SW480 (cell line): ENCODE measurements at regions not wholly inside any gene's neighbourhood (a gene's known extent, or its start where the extent isn't known, plus 50 kb on each side); places are given as distances from the start of the nearest gene placed in this dataset.

Experiments used
- DNase-seq: peaks from one replicate; pipeline ENCODE4 v3.0.0-alpha.2; 2016; ENCODE audit warnings: low spot score

GRCh38 chr10:31644931-31645633, 283.5 kb downstream of the ARHGAP12 start:
- peak; percentile 20 for DNase-seq

DNA sequence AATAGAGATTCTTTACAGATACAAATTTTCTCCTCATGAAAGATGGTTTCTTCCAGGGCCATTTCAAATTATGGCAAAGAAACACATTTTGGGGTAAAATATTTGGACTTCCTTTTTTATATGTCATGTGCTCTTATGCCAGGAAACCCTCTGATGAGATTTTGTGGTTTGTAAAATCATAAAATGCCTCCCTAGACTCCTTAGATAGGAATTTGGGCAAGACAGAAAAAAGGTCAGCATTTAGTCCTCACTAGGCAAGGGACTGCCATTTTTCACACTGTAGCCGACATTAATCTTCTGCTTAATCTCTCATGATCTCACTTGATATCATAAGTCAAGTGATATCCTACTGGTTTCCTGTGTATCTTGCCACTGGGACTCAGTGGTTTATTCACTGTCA, 286.4 kb downstream of the ARHGAP12 start:
- no peak for DNase-seq

DNA sequence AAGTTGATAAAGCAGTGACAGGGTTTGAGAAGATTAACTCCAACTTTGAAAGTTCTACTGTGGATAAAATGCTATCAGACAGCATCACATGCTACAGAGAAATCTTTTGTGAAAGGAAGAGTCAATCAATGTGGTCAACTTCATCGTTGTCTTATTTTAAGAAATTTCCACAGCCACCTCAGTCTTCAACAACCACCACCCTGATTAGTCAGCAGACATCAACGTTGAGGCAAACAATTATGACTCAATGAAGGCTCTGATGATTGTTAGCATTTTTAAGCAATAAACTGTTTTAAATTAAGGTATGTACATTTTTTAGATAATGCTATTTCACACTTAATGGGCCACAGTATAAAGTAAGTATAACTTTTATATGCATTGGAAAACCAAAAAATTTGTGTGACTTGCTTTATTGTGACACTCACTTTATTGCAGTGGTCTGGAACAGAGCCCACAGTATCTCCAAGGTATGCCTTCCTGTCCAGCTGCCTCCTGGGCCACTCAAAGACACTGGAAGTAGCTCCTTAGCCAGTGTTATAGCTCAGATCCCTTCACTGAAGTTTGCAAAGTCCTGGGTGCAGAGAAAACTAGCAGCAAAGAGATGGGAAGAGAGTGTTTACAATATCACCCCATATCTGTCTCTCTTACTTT, 293.1 kb downstream of the ARHGAP12 start:
- DNase-seq, result no peak

DNA sequence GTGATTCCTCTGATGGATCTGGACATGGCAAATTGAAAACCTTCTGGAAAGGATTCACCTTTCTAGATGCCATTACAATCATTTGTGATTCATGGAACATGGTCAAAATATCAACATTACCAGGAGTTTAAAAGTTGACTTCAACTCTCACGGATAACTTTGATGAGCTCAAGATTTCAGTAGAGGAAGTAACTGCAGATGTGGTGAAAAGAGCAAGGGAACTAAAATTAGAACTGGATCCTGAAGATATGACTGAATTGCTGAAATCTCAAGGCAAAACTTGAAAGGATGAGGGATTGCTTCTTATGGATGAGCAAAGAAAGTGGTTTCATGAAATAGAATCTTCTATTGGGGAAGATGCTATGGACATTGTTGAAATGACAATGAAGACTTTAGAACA, 293.6 kb downstream of the ARHGAP12 start:
- DNase-seq, result no peak

- no peak for DNase-seq
These were observed 297.6 kb downstream of the ARHGAP12 start for GRCh38 chr10:31630861-31631567.

DNA sequence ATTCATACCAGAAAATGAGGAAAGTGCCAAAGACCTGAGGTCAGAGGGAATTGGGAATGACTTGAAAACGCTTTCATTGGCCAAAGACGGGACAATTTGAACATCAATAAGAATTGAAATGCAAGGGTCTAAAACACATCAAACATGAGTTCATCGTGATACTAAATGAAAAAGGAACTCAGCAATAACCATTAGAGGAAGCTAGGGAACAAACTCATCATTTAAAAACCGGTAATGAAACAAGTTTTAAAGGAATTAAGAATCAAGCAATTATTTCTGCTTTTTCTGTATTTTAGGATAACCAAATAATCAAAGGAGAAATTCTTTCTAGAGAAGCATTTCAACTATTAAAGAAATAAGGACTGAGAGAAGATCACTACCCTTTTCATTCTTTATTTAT, 303.1 kb downstream of the ARHGAP12 start:
- no peak for DNase-seq

DNA sequence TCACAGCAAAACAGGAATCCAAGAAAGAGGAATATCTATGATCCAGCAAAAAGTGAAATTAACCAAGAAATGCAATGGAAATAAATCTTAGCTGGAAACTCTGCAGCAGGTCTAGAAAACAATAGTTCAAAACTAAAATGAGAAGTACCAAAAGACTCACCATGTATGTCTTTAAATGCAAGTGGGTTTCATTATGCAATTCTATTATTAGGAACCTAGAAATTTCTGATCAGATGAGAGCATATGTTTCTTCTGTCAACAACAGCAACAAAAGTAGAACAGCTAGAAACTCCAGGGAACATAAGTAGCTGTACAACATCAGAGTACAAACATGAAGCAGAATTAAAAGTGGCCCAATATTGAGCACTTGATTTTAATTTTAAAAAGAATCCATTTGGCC, 304.0 kb downstream of the ARHGAP12 start:
- no peak for DNase-seq

- DNase-seq, result no peak
These were observed 304.7 kb downstream of the ARHGAP12 start for GRCh38 chr10:31623947-31624346.

DNA sequence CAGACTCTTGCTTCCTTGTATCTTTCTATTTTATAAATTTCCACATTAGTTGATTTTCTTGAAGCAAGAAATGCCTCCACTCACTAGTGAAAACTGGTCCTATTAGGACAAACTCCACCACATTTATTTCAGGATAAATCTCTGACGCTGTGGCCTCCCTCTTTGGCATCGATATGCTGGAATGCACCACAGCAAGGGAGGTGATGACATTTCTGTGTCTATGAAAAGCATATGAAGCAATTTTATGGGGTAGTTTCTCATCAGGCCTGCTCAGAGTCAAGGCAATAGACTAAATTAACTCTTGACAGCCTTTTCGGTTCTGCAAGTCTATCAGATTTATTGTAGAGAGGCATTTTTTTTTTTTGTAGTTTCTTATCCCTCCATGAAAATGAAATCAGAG, 304.4 kb downstream of the ZEB1 start:
- no peak for DNase-seq

GRCh38 chr10:31622978-31623377, 304.0 kb downstream of the ZEB1 start:
- no peak for DNase-seq

GRCh38 chr10:31621733-31622132, 302.7 kb downstream of the ZEB1 start:
- no peak for DNase-seq

- no peak for DNase-seq
These were observed 301.5 kb downstream of the ZEB1 start for GRCh38 chr10:31620226-31621151.

- DNase-seq, result no peak
These were observed 300.6 kb downstream of the ZEB1 start for GRCh38 chr10:31619531-31620061.

DNA sequence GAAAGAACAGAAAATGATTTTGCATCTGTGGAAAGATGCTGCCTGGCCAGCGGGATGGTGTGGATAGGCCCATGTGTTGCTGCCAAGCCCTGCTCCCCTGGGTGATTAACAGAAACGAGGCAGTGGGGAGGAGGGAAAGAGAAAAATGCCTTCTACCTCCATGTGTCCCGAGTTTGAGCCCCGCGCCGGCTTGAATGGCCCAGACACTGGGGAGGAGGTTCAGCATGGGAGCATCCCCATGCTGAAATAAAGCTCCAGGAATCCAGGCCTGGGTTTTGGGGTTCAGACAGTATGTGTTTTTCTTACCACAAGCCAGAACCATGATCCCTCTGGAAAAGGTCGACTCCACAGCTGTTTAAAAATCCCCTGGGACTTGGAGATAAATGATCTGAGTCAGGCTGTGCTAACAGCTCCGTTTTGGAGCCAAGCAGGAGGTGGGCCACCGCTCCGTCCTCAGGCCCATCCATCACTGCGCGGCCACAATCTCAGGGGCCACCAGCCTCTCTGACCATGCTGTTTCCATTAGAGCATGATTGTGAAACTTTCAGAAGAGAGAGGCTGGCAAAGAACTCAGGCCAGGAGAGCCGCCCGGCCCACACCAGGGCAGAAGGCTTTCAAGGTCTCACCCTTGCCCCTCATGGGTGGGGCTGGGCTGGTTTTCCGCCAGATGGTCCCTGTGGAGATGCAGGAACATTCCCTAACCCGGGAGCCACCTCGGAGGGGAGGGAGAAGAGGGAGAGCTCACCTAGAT, 299.7 kb downstream of the ZEB1 start:
- DNase-seq, result no peak

- no peak for DNase-seq
These were observed 298.7 kb downstream of the ZEB1 start for GRCh38 chr10:31617757-31618156.

DNA sequence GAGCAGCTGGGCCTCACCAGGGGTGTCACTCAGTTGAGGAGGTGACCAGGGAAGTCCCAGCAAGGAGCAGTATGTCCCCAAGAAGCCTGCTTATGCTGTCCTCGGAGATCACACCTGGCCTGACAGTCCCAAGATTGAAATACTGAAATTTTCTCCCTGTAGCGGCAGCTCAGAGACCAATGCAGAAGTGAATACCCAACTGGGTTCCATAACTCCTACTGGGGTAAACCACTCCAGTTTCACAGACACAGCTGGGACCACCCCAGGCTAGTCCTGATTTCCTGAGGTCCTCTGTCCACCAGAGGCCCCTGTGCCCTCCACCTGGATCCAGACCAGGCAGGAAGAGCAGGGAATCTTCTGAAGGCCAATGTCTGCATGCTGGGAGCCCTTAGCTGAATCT, 298.1 kb downstream of the ZEB1 start:
- no peak for DNase-seq

DNA sequence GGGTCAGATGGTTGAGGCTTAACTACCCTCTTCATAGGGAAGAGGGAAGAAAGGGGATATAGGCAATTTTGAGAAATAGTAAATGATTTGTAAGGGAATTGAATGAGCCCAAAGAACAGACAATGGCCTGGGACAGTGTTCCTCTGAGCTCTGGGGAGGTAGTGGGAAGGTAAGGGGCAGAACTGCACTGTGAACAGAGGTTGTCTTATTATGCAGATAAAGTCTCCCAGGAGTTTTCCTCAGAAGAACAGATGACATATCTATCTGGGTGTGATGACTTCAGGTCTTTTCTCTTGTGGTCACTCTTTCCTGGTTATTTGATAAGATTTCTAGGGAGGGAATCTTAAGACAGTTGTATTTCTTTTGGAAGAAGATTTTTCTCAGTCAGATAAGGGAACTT, 296.1 kb downstream of the ZEB1 start:
- DNase-seq, result no peak

- no peak for DNase-seq
These were observed 295.6 kb downstream of the ZEB1 start for GRCh38 chr10:31614611-31615010.

- DNase-seq, result no peak
These were observed 293.1 kb downstream of the ZEB1 start for GRCh38 chr10:31612082-31612481.

DNA sequence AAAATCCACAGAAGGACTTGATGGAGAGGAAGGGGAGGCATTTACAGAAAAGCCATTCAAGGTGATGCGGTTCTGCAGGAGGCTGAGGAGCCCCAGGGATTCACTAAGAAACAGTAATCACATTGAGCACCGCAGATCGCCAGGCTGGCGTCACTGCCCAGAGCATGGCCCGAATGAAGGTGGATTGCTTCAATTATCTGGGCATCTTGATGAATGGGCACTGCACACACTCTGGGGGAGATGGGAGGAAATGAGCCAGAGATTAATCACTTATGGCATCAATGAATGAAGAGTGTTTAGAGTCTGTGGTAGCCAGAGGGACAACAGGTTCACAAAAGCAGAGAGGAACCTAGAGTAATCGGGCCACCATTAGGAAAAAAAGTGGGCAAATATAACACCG, 292.1 kb downstream of the ZEB1 start:
- no peak for DNase-seq

DNA sequence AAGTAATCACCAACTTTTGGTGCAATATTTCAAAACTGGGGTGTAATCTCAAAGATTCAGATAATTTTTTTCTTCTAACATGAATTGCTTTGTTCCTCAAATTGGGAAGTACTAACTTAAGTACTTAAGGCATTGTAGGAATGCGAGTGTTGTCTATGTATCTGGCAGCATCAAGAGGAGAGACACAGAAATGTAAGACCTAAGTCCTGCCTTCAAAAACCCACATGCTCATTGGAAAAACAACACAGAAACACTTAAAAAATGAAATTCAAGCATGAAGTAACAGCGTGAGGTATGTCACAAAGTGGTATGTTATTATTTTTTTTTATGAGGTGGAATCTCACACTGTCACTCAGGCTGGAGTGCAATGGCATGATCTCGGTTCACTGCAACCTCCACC, 288.5 kb downstream of the ZEB1 start:
- DNase-seq, result no peak
